MCF 10A (cell line): ENCODE measurements at regions not wholly inside any gene's neighbourhood (a gene's known extent, or its start where the extent isn't known, plus 50 kb on each side); places are given as distances from the start of the nearest gene placed in this dataset.

Experiments used
- BruUV-seq: library from RNA; stranded (reverse); fragments of 400-500 nt; replicated peaks from 2 replicates; lab custom pipeline; 2021; lab: Mats Ljungman, UMichigan
- CTCF ChIA-PET: fragments of 300-600 bp; sonication (Branson Sonifier 250); formaldehyde crosslinking; extraction: SDS; loops from one replicate; lab custom pipeline; 2021; ENCODE audit warnings: antibody characterized with exemption, inconsistent platforms; lab: Yijun Ruan, JAX
- POLR2A ChIA-PET: fragments of 300-600, 350-650 bp; sonication (Branson Sonifier 250); formaldehyde crosslinking; extraction: SDS; loops from one replicate; lab custom pipeline; 2020; ENCODE audit warnings: antibody characterized with exemption, inconsistent platforms; lab: Yijun Ruan, JAX
- DNase-seq: peaks from one replicate; pipeline ENCODE4 v3.0.0-alpha.2; 2018; ENCODE audit not compliant: unreplicated experiment
- H3K27ac Mint-ChIP-seq: one replicate; pipeline ENCODE4 v1.8.0; 2022; ENCODE audit warnings: mild to moderate bottlenecking, low read depth, mixed read lengths; ENCODE audit not compliant: unreplicated experiment
- H3K27me3 Mint-ChIP-seq: one replicate; pipeline ENCODE4 v1.8.0; 2022; ENCODE audit warnings: mixed read lengths; ENCODE audit not compliant: insufficient read depth, unreplicated experiment
- H3K36me3 Mint-ChIP-seq: one replicate; pipeline ENCODE4 v1.8.0; 2022; ENCODE audit warnings: mild to moderate bottlenecking, moderate library complexity, mixed read lengths; ENCODE audit not compliant: insufficient read depth, unreplicated experiment
- H3K4me1 Mint-ChIP-seq: one replicate; pipeline ENCODE4 v1.8.0; 2022; ENCODE audit warnings: mixed read lengths; ENCODE audit not compliant: insufficient read depth, unreplicated experiment
- H3K4me3 Mint-ChIP-seq: one replicate; pipeline ENCODE4 v1.8.0; 2022; ENCODE audit warnings: mild to moderate bottlenecking, moderate library complexity, mixed read lengths; ENCODE audit not compliant: unreplicated experiment
- H3K9me3 Mint-ChIP-seq: one replicate; pipeline ENCODE4 v1.8.0; 2022; ENCODE audit warnings: mixed read lengths; ENCODE audit not compliant: unreplicated experiment
- CTCF ChIP-seq: fragments of 200-600 bp; IDR thresholded peaks from one replicate; pipeline ENCODE4 v1.8.0; 2022; ENCODE audit warnings: antibody characterized with exemption, mild to moderate bottlenecking; ENCODE audit not compliant: unreplicated experiment
- intact Hi-C: fragments of 100-400 bp; cut with micrococcal nuclease; formaldehyde crosslinking; loops from 2 replicates; pipeline ENCODE4 v1.14.1; 2022

DNA sequence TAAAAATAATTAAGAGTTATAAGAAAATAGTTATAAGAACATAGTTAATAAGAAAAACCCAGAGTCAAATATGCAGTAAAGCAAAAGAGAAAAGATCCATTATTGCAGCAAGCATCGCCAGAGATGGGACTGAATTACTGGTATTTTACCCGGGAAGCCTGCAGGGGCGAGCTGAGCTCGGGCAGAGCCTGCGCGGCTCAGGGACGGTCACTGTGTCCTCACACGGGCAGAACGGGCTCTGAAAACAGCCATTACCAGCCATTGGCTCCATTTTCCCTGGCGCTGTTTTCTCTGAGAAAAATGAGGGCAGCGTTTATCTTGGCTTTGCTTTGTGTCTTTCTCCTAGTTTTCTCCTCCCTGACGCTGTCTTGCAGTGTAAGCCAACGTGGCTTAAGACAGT is 95.3 kb upstream of the ALKAL2 start:
- TF ChIP-seq CTCF = no peak
- intact Hi-C loops = loop anchor here (10.0 kb wide), 1 partner anchor 118 kb away; the partner anchor contains the start of genes ACP1 and SH3YL1
- H3K4me3 Mint-ChIP-seq = no peak overlapping the region
- DNase-seq = no peak
- H3K27me3 Mint-ChIP-seq = no peaks in the 10 kb centered on the region
- no TSS peak for BruUV-seq
- H3K9me3 Mint-ChIP-seq = peaks cover under 1% of the 10 kb centered on the region
- H3K4me1 Mint-ChIP-seq = peaks cover 8% of the 10 kb centered on the region
- POLR2A ChIA-PET = no interaction called here
- no peak overlapping the region for H3K27ac Mint-ChIP-seq
- CTCF ChIA-PET = no interaction called here
- H3K36me3 Mint-ChIP-seq = no peaks in the 10 kb centered on the region

GRCh38 chr2:382728-383022 is 94.8 kb upstream of the ALKAL2 start:
- intact Hi-C loops = loop anchor here (10.0 kb wide), 1 partner anchor 118 kb away; the partner anchor contains the start of genes ACP1 and SH3YL1
- POLR2A ChIA-PET = interaction anchor here (1.0 kb wide), 1 partner anchor 23 kb away, joined by 5 read pairs; no protein-coding TSS in a partner anchor
- H3K27ac Mint-ChIP-seq = no peak overlapping the region
- H3K4me1 Mint-ChIP-seq = peaks cover 8% of the 10 kb centered on the region
- no peaks in the 10 kb centered on the region for H3K27me3 Mint-ChIP-seq
- no peak overlapping the region for H3K4me3 Mint-ChIP-seq
- no TSS peak for BruUV-seq
- H3K36me3 Mint-ChIP-seq = no peaks in the 10 kb centered on the region
- no peak for TF ChIP-seq CTCF
- no peak for DNase-seq
- peaks cover 6% of the 10 kb centered on the region for H3K9me3 Mint-ChIP-seq
- CTCF ChIA-PET = no interaction called here

DNA sequence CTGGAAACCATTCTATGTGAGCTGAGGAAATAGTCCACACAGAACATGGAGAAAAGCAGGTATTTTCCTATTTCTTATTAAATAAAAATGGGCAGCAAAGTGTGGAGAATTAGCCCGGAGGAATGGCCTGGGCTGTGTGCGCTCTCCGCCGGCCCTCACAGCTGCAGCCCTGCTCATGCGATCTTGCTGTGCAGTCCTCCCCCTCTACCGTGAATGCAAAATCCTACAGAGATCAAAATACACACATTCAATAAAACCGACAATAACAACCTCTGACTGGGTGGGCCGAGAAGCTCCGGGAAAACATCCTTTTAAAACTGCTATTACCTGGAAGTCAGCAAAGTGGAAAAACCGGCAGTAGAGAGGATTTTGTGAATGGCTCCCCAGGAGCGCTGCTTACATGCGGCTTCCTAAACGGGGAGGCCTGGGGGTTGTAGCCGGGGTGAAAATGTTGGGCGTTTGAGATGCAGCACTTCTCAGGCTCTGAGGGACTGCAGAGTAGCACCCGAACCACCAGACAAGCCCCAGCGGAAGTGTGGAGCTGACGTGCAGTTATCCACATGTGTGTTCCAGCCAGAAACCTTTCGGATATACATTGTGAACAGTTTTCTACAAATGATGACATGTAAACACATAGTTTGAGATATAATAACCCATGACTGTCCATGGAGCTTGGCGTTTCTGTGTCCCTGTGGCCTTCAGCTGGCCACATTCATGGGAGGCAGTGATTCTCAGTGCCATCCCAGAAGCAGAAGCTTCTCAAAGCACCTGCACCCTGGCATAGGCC is 94.2 kb upstream of the ALKAL2 start:
- BruUV-seq = no TSS peak
- DNase-seq = no peak
- Mint-ChIP-seq H3K4me1 (peaks cover 8% of the 10 kb centered on the region), H3K27me3 (no peaks in the 10 kb centered on the region), H3K4me3 (no peak overlapping the region), H3K9me3 (peaks cover 11% of the 10 kb centered on the region), H3K36me3 (no peaks in the 10 kb centered on the region), H3K27ac (no peak overlapping the region)
- CTCF ChIA-PET = no interaction called here
- POLR2A ChIA-PET = interaction anchor here (1.0 kb wide), 1 partner anchor 22 kb away, joined by 5 read pairs; no protein-coding TSS in a partner anchor
- no peak for TF ChIP-seq CTCF
- intact Hi-C loops = loop anchor here (10.0 kb wide), 1 partner anchor 117 kb away; the partner anchor contains the start of genes ACP1 and SH3YL1

DNA sequence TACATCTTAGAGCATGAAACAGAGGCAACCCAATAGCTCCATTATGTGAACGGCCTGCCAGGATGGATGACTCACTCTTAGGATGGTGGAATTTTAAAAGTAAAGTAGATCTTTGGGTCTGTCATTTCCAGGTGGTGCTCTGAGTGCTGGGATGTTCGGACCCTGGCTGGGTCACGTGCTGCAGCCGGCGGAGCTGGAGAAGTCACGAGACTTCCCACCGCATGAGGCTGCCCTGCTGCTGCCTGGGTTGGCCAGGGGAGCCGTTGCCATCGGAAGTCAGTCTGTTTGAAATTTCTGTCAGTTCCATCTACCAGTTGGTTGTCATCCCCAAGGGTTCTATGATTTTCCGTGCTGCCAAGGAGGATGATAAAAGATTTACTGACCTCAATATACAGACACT is 93.3 kb upstream of the ALKAL2 start:
- no peak for DNase-seq
- Mint-ChIP-seq H3K9me3 (peaks cover 12% of the 10 kb centered on the region), H3K4me3 (no peak overlapping the region), H3K36me3 (no peaks in the 10 kb centered on the region), H3K4me1 (peaks cover 8% of the 10 kb centered on the region), H3K27me3 (no peaks in the 10 kb centered on the region), H3K27ac (no peak overlapping the region)
- no TSS peak for BruUV-seq
- CTCF ChIA-PET = interaction anchor here (0.6 kb wide), 1 partner anchor 25 kb away, joined by 3 read pairs; no protein-coding TSS in a partner anchor
- POLR2A ChIA-PET = no interaction called here
- intact Hi-C loops = loop anchor here (10.0 kb wide), 1 partner anchor 116 kb away; the partner anchor contains the start of genes ACP1 and SH3YL1
- TF ChIP-seq CTCF = no peak
